ENCODE measurements at regions not wholly inside any gene's neighbourhood (a gene's known extent, or its start where the extent isn't known, plus 50 kb on each side); places are given as distances from the start of the nearest gene placed in this dataset.

DNA sequence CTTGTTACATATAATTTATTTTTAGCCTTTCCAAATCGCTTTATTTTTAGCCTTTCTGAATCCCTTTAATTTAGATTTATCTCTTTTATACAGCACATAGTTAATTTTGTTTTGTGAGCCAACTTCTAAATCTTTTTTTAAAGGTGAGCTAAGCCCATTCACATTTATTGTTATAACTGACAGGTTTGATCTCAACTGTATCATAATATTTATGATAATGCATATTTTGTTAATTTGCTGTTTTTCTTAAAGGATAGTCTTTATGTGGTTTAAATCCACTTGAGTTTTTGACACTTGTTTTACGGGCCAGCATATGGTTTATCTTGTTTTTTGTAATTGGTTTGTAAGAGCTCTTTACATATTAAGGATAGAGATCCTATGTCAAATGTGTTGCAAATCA is 177.8 kb upstream of the SMIM23 start:
- DNase-seq, result no peak

DNA sequence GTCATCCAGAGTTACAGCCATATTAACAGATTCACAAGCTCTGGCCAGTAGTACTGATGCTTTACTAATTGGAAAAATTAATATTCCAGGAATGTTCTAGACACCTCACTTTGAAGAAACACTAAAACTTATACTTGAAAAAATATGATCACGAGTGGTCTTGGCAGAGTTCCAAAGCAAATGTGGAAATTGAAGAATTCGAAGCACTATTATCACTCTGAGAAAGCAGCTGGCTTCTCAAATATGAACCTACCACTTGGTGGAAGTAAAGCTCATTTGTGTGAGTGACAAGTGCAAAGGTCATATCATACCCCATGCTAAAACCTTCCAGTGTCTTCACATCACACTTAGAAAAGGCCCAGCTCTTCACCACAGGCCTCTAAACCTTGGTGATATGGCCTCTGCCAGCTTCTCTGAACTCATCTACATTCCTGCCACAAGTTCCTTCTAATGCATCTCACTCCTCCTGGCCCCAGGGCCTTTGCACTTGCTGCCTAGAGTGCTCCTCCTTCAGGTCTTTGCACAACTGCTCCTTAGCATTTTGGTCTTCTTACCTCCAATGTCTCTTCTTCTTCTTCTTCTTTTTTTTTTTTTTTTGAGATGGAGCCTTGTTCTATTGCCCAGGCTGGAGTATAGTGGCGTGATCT is 175.7 kb upstream of the SMIM23 start:
- no peak for DNase-seq

GRCh38 chr5:171610686-171611085 is 174.9 kb upstream of the SMIM23 start:
- no peak for DNase-seq

DNA sequence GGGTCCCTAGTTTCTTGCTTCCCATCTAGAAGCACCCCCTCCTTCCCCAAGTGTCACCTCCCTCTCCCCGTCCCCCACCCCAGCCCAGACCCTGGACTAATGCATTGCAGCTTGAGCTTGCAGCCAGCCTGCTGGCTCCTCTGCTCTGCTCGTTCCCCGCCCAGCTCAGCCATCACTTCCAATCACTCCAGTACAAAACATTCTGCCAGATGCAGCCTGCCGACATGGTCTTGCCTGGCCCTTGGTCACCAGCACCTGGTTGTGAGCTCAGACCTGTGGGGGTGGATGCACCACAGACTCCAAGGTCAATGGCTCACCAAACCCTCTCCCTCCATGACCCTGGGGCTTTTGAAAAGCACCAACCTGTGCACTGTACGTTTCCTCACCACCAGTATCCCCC is 172.9 kb upstream of the SMIM23 start:
- no peak for DNase-seq

DNA sequence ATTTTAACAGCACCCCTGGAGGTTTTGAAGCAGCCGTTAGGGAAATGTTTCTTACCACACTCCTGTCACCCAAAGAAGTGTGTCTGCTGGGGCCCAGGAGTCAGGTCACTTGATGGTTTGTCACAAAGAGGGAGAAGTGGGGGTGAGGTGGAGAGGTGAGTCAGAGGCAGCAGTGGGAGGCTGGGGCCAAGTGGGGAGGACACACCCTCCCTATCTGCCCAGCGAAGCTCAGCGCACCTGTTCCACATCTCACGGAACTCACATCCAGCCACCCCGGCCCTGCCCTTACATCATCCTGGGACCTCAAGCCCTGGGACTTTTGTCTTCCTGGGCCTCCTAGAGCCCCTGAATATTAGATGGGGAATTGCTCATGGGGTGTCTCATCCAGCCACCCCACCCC is 171.1 kb upstream of the SMIM23 start:
- DNase-seq, result no peak

DNA sequence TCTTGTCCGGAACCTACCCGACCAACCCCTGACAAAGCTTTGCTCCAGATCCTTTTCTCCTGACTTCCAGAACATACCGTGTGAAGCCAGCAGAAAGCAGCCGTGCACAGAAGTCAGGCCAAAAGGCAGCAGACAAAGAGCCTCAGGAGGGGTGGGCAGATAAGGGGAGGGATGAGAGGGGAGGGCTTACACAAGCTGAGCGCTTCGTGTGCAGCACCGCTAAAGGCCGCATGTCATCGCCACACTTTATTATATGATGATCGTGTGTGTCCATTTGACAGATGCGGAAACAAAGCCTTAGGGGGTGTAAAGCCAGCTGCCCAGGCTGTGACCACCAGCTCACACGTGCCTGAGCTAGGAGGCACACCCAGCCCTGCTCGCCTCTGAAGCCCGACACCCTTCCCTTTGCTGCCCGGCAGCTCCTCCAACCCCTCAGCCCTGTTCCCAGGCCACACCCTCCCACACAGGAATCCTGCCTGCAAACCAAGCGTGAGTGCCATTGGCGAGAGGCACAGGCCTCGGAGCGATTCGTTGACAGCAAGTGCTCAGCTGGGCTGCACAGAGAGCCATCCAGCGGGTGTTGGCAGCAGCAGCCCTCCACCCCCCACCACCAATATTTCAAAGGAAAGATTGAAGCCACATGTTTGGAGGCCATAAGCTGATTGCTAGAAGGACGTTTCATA is 170.5 kb upstream of the SMIM23 start:
- no peak for DNase-seq

DNA sequence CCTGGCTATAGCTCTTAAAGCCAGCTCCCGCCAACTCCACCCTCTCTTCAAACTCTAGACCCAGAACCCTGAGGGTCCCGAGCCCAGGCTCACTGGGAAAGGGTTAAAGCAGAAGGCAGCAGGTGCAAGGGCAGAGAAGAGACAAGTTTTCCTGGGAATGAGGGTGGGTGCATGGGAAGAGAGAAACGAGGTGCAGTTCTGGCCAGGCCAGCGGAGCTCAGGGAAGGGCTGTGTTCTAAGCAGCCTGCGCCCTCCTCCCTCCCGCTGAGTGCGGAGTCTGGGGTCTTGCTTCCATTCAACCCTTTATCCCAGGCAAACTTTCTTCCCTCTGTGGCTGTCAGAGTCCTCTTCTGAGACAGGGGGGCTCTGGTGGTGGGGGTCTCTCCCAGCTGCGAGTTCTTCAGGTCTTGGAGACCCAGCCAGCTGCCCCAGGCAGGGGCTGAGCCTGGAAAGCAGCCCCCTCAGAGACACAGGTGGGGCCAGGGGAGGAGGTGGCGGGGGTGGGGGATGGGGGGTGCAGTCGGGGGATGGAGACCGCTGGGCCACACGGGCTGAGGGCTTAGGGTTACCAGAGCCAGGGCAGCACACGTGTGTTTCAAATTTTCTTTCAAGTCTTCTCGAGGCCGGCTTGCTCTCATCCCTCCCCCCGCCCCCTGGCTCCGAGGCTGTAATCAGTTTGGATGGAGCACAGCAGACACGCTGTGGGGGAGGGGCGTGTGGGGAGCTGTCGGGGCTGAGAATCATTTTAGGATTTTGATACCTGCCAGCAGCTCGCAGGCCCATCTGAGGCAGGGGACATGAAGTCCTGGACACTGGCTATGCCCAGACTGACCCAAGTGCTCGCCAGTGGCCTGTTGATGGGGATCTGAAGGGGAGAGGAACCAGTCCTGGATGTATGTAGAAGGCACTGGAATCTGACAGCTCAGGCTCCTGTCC is 169.6 kb upstream of the SMIM23 start:
- no peak for DNase-seq

DNA sequence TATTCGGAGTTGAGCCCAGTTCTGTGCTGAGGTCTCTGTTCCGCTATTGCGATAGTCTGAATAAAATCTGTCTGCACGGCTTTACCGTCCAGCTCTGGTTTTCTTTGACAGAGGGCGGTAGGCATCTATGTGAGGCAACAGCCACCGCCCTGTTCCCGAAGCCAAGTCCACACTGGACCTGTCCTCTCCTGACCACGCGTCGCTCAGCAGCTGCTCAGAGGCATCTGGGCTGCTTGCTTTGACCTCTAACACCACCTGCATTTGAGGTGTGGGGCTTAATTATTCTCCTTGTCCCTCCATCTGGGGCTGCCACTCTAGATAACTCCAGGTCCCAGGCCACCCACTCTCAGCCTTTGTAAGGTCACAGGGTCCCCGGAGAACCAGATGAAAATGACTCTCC is 168.4 kb upstream of the SMIM23 start:
- DNase-seq, result no peak

- no peak for DNase-seq
Measured at GRCh38 chr5:171617817-171618591, 167.6 kb upstream of the SMIM23 start.

GRCh38 chr5:171619196-171619595 is 166.4 kb upstream of the SMIM23 start:
- DNase-seq, result no peak

GRCh38 chr5:171619744-171620143 is 165.9 kb upstream of the SMIM23 start:
- no peak for DNase-seq

- DNase-seq, result no peak
Measured at GRCh38 chr5:171622010-171622409, 163.6 kb upstream of the SMIM23 start.

GRCh38 chr5:171623107-171623506 is 162.5 kb upstream of the SMIM23 start:
- no peak for DNase-seq

- no peak for DNase-seq
Measured at GRCh38 chr5:171623551-171624097, 162.0 kb upstream of the SMIM23 start.

- DNase-seq, result no peak
Measured at GRCh38 chr5:171624396-171624795, 161.2 kb upstream of the SMIM23 start.

- DNase-seq, result no peak
Measured at GRCh38 chr5:171625646-171626045, 160.0 kb upstream of the SMIM23 start.

GRCh38 chr5:171627936-171628632 is 157.5 kb upstream of the SMIM23 start:
- no peak for DNase-seq

- no peak for DNase-seq
Measured at GRCh38 chr5:171628633-171628974, 157.0 kb upstream of the SMIM23 start.

DNA sequence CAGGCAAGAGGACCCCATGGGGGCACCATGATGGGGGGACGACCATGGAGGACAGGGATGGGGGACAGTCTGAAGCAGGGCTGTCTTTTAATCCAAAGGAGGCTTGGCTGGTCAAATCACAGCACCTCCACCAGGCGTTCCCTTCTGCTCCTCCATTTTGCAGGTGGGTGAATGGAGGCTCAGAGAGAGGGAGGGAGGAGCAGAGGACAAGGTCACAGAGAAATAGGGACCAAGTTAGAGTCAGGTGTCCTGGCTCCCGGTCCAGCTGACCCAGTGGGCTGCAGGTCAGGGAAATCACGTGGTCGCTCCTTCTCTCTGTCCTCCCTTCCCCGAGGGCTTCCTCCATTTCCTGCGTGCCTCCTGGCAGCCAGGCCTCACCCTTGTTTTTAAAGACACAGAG is 156.4 kb upstream of the SMIM23 start:
- DNase-seq, result no peak

- peak; percentile 21 for DNase-seq
Measured at GRCh38 chr5:171629628-171630349, 155.8 kb upstream of the SMIM23 start.

GRCh38 chr5:171630350-171631065 is 155.1 kb upstream of the SMIM23 start:
- DNase-seq, result no peak
